ENCODE measurements at regions not wholly inside any gene's neighbourhood (a gene's known extent, or its start where the extent isn't known, plus 50 kb on each side); places are given as distances from the start of the nearest gene placed in this dataset.

- TF ChIP-seq CTCF (IDR thresholded peaks at IDR 0.05) (no peak), POLR2A (IDR thresholded peaks at IDR 0.05) (no peak)
Observed at GRCh38 chr6:93562582-93562981, 143.2 kb upstream of the EPHA7 start.

Data from right lobe of liver (tissue), 4 donors.